OCI-LY3 (cell line): ENCODE measurements at regions not wholly inside any gene's neighbourhood (a gene's known extent, or its start where the extent isn't known, plus 50 kb on each side); places are given as distances from the start of the nearest gene placed in this dataset.

Experiments
- EZH2phosphoT487 ChIP-seq: fragments of 200-600 bp; shearing (Covaris generic); IDR thresholded peaks from 2 replicates; pipeline ENCODE4 v1.6.1; 2018; ENCODE audit warnings: antibody characterized with exemption, mixed run types, low read depth
- TF ChIP-seq, protein P1 (sequence below): fragments of 200-600, 300-600 bp; sonication (generic); IDR thresholded peaks from 2 replicates; pipeline ENCODE4 v1.5.1; 2014; ENCODE audit warnings: antibody characterized with exemption, low read length, low read depth

DNA sequence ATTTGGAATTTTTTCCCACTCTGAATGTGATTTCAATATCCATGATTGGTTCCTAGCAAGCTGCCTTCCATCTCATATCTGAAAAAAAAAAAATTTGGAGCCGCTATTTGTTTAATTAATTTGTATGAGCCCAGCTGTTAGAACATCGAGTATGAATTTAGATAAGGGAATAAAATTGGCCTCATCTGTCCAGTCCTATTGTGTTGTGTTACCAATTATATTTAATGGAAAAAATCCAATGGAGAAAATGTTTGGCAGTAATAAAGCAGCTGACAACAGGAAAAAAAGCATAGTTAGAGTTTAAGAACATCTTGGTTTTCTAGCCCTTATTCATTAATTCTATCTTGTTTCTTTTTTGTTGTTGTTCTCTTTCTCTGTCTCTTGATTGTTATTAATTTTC is 735.6 kb upstream of the RIOK2 start:
- TF ChIP-seq, protein P1, sequence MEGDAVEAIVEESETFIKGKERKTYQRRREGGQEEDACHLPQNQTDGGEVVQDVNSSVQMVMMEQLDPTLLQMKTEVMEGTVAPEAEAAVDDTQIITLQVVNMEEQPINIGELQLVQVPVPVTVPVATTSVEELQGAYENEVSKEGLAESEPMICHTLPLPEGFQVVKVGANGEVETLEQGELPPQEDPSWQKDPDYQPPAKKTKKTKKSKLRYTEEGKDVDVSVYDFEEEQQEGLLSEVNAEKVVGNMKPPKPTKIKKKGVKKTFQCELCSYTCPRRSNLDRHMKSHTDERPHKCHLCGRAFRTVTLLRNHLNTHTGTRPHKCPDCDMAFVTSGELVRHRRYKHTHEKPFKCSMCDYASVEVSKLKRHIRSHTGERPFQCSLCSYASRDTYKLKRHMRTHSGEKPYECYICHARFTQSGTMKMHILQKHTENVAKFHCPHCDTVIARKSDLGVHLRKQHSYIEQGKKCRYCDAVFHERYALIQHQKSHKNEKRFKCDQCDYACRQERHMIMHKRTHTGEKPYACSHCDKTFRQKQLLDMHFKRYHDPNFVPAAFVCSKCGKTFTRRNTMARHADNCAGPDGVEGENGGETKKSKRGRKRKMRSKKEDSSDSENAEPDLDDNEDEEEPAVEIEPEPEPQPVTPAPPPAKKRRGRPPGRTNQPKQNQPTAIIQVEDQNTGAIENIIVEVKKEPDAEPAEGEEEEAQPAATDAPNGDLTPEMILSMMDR, result no peak
- no peak for TF ChIP-seq EZH2phosphoT487
